GM12891 (cell line): ENCODE measurements at regions not wholly inside any gene's neighbourhood (a gene's known extent, or its start where the extent isn't known, plus 50 kb on each side); places are given as distances from the start of the nearest gene placed in this dataset.

Experiments
- POLR2A ChIP-seq: IDR thresholded peaks from 2 replicates; pipeline ENCODE4 v1.6.1; 2011; ENCODE audit warnings: low read depth, low read length, control low read depth
- POLR2AphosphoS5 ChIP-seq: IDR thresholded peaks from 2 replicates; pipeline ENCODE4 v1.6.1; 2011; ENCODE audit warnings: low read depth, low read length, control low read depth
- POU2F2 ChIP-seq: IDR thresholded peaks from 2 replicates; pipeline ENCODE4 v1.6.1; 2011; ENCODE audit warnings: low read depth, mild to moderate bottlenecking, control low read depth, low read length, moderate library complexity
- SPI1 ChIP-seq: IDR thresholded peaks from 2 replicates; pipeline ENCODE4 v1.6.1; 2011; ENCODE audit warnings: low read depth, low read length, control low read depth
- TAF1 ChIP-seq: IDR thresholded peaks from 2 replicates; pipeline ENCODE4 v1.6.1; 2011; ENCODE audit warnings: low read depth, low read length, control low read depth

- TF ChIP-seq TAF1 (no peak), POLR2A (no peak), POU2F2 (no peak), SPI1 (no peak), POLR2AphosphoS5 (no peak)
Observed at GRCh38 chr12:4190366-4191063, 83.0 kb upstream of the CCND2 start.
